ENCODE measurements at regions not wholly inside any gene's neighbourhood (a gene's known extent, or its start where the extent isn't known, plus 50 kb on each side); places are given as distances from the start of the nearest gene placed in this dataset.

GRCh38 chr18:10316778-10317177 is 137.7 kb upstream of the APCDD1 start:
- DNase-seq (ENCODE audit: low read depth), result no peak

- no peak for DNase-seq (ENCODE audit: low read depth)
Measured at GRCh38 chr18:10317864-10318690, 136.4 kb upstream of the APCDD1 start.

DNA sequence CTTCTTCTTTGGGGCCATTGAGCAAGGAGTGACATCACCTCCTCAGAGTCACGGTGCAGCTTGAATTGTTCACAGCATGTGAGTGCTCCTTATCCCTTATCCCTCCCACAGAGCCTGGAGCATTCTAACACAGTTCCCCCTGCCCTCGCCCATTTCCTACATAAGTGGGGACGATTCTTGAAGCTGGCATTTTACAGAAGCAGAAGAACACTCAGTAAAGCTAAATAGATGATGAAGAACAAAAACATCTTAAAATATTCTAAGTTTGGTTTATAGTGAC is 135.8 kb upstream of the APCDD1 start:
- DNase-seq (ENCODE audit: low read depth), result no peak

- no peak for DNase-seq (ENCODE audit: low read depth)
Measured at GRCh38 chr18:10319026-10319425, 135.4 kb upstream of the APCDD1 start.

DNA sequence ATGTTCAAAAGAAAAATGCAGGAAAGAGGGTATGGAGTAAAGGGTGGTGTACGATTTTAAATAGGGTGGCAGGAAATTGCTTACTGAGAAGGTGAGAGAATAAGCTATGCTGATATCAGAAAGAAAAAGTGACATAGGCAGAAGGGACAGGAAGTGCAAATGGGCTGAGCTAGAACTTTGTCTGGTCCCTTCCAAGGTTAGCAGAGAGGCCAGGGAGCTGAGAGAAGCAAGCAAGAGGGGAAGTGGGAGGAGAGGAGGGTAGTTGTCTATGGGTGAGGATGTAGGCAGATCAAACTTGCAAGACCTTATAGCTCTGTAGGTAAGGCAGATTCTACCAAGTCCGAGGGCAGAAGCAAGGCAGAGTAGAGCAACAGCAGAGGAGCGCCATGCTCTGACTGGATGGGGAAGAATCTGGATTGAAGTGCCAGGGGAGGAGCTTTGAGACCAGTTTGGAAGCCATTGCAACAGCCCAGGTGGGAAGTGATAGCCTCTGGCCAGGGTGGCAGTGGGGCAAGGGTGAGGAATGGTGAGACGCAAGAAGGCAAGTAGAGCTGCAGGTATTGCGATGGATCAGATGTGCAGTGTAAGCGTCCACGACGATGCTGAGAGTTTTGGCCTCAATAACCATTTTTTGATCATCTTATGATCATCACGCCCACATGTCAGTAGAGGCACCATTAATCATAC is 134.4 kb upstream of the APCDD1 start:
- no peak for DNase-seq (ENCODE audit: low read depth)

- peak; percentile 24 for DNase-seq (ENCODE audit: low read depth)
Measured at GRCh38 chr18:10320791-10321190, 133.6 kb upstream of the APCDD1 start.

- no peak for DNase-seq (ENCODE audit: low read depth)
Measured at GRCh38 chr18:10321576-10321975, 132.9 kb upstream of the APCDD1 start.

DNA sequence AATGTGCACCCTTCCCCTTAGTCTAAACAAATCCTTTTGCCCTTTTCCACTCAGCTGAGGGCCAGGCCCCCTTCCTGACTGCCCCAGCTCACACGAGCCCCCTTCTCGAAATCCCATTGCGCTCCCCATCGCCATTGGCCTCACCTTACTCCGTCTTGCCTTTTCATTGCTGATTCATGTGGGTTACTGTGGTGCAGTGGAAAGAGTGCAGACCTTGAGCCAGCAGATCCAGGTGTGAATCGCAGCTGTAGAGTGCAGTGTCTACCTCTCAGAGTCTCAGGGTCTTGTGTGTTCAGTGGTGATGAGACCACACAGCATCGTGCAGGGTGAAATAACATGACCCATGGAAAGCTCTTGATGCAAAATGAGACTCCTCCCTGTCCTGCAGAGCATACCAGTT is 132.4 kb upstream of the APCDD1 start:
- no peak for DNase-seq (ENCODE audit: low read depth)

GRCh38 chr18:10322435-10322834 is 132.0 kb upstream of the APCDD1 start:
- DNase-seq (ENCODE audit: low read depth), result peak; percentile 3

DNA sequence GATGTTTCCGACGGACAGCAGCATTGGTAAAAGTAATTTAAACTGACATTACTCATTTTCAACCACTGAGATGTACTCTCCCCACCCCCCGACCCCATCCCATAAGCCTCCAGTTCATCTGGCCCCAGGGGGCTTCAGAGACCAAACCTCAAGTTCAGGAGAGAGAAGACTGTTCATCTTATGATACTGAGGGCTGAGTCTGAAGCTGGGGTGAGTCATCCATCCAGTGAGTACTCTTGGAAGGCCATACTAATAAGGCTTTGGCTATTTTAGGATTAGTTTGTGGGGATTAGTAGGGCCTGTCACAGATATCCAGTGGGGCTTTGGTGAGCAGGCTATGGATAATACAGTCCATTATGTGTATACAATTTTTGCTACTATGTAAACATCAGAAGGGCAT is 125.3 kb upstream of the APCDD1 start:
- peak; percentile 7 for DNase-seq (ENCODE audit: low read depth)

- no peak for DNase-seq (ENCODE audit: low read depth)
Measured at GRCh38 chr18:10330428-10330827, 124.0 kb upstream of the APCDD1 start.

- no peak for DNase-seq (ENCODE audit: low read depth)
Measured at GRCh38 chr18:10332452-10332851, 122.0 kb upstream of the APCDD1 start.

GRCh38 chr18:10336749-10337350 is 117.6 kb upstream of the APCDD1 start:
- no peak for DNase-seq (ENCODE audit: low read depth)

GRCh38 chr18:10340821-10341220 is 113.6 kb upstream of the APCDD1 start:
- DNase-seq (ENCODE audit: low read depth), result no peak

GRCh38 chr18:10343778-10344177 is 110.7 kb upstream of the APCDD1 start:
- DNase-seq (ENCODE audit: low read depth), result no peak

DNA sequence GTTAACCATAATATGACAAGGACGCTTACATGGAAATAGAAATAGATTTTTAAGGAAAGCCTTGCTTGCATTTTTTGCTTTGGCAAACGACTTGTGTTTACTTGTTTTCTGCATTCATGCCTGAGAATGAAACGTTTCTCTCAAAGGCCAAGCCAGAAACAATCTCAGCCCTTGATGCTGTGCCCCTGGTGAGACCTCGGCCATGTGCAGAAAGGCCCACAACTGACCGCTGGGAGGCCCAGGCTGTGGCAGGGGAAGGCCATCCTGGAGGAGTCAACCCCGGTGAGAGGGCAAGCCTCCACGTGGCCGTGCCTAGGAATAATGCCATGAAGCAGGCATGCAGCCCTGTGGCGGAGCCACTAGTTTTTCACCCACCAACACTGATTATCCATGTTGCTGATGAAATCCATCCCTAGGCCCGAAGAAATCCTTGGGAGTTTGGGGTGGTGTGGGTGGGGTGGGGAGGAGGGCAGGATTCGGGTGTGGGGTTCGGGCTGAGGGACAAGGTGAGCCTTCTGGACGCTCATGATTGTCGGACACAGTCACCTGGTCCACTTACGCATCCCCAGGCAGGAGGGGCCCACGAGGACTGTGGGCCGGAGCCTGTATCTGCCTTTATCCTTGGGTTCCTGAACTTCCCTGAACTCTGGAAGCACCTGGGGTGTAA is 107.6 kb upstream of the APCDD1 start:
- DNase-seq (ENCODE audit: low read depth), result no peak

DNA sequence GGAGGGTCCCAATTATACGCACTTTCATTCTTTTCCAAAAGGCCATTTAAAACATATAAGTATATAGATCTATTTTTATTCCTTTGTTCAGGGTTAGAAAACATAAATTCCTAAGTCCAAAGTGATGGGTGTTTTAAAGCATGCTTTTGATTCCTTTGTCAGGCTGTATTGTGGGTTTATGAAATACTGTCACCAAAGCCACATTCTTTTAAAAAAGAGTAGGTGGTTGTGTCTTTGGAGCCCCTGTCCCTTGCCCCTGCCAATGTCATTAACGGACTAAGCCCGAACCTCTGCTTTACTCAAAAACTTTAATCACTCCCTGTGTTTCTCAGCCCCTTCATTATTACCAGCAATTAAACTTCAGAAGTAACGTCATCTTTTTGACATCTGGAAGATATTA is 104.9 kb upstream of the APCDD1 start:
- no peak for DNase-seq (ENCODE audit: low read depth)

- no peak for DNase-seq (ENCODE audit: low read depth)
Measured at GRCh38 chr18:10350661-10351060, 103.8 kb upstream of the APCDD1 start.

- no peak for DNase-seq (ENCODE audit: low read depth)
Measured at GRCh38 chr18:10351219-10351818, 103.1 kb upstream of the APCDD1 start.

DNA sequence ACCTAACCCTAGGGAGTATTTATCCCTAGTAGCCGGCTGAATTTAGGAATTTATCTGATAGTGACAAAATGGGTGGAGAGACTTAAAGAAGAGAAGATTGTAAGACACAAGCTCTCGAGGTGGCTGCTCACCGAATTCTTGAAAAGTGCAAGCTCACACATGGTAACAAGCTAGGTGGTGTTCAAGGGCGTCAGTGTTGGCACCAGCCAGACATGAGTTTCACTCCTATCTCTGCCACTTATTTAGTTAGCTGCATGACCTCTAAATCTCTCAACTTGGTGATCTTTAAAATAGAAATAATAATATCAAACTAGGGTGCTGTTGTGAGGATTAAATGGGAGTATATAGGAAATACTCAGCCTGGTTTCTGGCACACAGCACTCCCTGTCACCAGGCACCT is 102.6 kb upstream of the APCDD1 start:
- DNase-seq (ENCODE audit: low read depth), result no peak

- DNase-seq (ENCODE audit: low read depth), result no peak
Measured at GRCh38 chr18:10352671-10353070, 101.8 kb upstream of the APCDD1 start.

GRCh38 chr18:10353791-10354190 is 100.6 kb upstream of the APCDD1 start:
- DNase-seq (ENCODE audit: low read depth), result peak; percentile 52
